Heart left ventricle (tissue), 13 donors: ENCODE measurements at regions not wholly inside any gene's neighbourhood (a gene's known extent, or its start where the extent isn't known, plus 50 kb on each side); places are given as distances from the start of the nearest gene placed in this dataset.

Experiments used
- POLR2A ChIP-seq, 2 donors: fragments of 450-650 bp; IDR thresholded peaks; one replicate each; pipeline ENCODE4 v1.6.1; 2017; ENCODE audit warnings: antibody characterized with exemption in 2 of 2, mild to moderate bottlenecking in 2 of 2, moderate library complexity in 2 of 2
- TF ChIP-seq, protein P1 (sequence below), 12 donors: fragments of 200-600 bp; sonication (generic) in 4 of 12; IDR thresholded peaks; one replicate each; pipeline versions ENCODE4 v1.5.0 to v1.8.0; 2018 to 2022; ENCODE audit warnings: antibody characterized with exemption in 12 of 12, mild to moderate bottlenecking in 5 of 12
- donor health status: ischemic (EF 13 %, LVEDD 7.1; RV severe dilation, severe dysfunction).
- donor health status: DM: no; HTN: yes; CAD: no.
- donor health status: DM: no; HTN: no; CAD: no.
- donor health status: ischemic (EF 25% LVEDD 6.9; RV normal size, moderate dysfunction).
- donor health status: ischemic (EF 25% LVEDD 5.7; RV mildly dilated, moderate dysfunction).
- donor health status: ischemic (EF 35%, LVEDD 5.7; RV mildly dilated, moderate dysfunction).
- donor health status: nonischemic (EF 11% LVEDD 7.7; RV severe dilation, severe dysfunction).
- donor health status: DM: yes; HTN: yes; CAD: no.
- donor health status: PGD.
- donor health status: ischemic (EF 29% LVEDD 5.4; RV normal size, mild dysfunction).
- donor health status: nonischemic (EF 23%, LVEDD 6.1; RV moderate dilation, normal function).

- TF ChIP-seq POLR2A (IDR thresholded peaks at IDR 0.05), result no peak
- TF ChIP-seq, protein P1, sequence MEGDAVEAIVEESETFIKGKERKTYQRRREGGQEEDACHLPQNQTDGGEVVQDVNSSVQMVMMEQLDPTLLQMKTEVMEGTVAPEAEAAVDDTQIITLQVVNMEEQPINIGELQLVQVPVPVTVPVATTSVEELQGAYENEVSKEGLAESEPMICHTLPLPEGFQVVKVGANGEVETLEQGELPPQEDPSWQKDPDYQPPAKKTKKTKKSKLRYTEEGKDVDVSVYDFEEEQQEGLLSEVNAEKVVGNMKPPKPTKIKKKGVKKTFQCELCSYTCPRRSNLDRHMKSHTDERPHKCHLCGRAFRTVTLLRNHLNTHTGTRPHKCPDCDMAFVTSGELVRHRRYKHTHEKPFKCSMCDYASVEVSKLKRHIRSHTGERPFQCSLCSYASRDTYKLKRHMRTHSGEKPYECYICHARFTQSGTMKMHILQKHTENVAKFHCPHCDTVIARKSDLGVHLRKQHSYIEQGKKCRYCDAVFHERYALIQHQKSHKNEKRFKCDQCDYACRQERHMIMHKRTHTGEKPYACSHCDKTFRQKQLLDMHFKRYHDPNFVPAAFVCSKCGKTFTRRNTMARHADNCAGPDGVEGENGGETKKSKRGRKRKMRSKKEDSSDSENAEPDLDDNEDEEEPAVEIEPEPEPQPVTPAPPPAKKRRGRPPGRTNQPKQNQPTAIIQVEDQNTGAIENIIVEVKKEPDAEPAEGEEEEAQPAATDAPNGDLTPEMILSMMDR (IDR thresholded peaks at IDR 0.05), result no peak
Measured at GRCh38 chr3:87076946-87077345, 86.0 kb upstream of the VGLL3 start.
